ENCODE measurements at regions not wholly inside any gene's neighbourhood (a gene's known extent, or its start where the extent isn't known, plus 50 kb on each side); places are given as distances from the start of the nearest gene placed in this dataset.
"Not testable (repeated sequence)": the region's sequence is repeated elsewhere in the genome, so short reads cannot be mapped to it uniquely, and the experiment has no call there.

DNA sequence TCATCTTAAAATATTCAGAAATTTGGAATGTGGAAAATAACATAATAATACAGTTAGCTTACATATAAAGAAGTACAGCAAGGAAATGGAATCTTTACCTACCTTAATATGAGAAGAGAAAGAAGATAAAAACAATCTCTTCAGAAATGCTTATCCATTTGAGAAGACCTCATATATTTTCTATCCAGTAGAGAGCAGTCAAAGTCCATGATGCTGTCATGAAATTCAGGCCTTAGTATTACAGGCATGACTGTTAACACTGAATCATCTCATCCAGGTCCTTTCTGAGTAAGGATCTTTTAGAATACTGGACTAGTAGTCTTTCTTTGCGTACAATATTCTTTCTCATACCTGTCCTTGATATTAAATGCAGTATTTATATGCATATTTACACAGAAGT is 713.4 kb downstream of the CD109 start:
- Histone ChIP-seq H3K27me3 (ENCODE audit: control insufficient read depth, insufficient read depth, low read length) (no peaks in the 10 kb centered on the region), H3K36me3 (replicated peaks; ENCODE audit: control insufficient read depth, insufficient read depth, low read length) (no peaks in the 10 kb centered on the region), H3K4me3 (ENCODE audit: insufficient read depth, low read depth, low read length) (no peak overlapping the region)
- no peak for DNase-seq

- DNase-seq, result no peak
- no peaks in the 10 kb centered on the region for H3K27me3 ChIP-seq (ENCODE audit: control insufficient read depth, insufficient read depth, low read length)
- no peaks in the 10 kb centered on the region for H3K36me3 ChIP-seq (replicated peaks; ENCODE audit: control insufficient read depth, insufficient read depth, low read length)
- no peak overlapping the region for H3K4me3 ChIP-seq (ENCODE audit: insufficient read depth, low read depth, low read length)
These were observed 712.8 kb downstream of the CD109 start for GRCh38 chr6:74408844-74409243.

- Histone ChIP-seq H3K36me3 (replicated peaks; ENCODE audit: control insufficient read depth, insufficient read depth, low read length) (no peaks in the 10 kb centered on the region), H3K4me3 (ENCODE audit: insufficient read depth, low read depth, low read length) (no peak overlapping the region), H3K27me3 (ENCODE audit: control insufficient read depth, insufficient read depth, low read length) (no peaks in the 10 kb centered on the region)
- no peak for DNase-seq
These were observed 708.4 kb downstream of the CD109 start for GRCh38 chr6:74404366-74404765.

- no peaks in the 10 kb centered on the region for H3K36me3 ChIP-seq (replicated peaks; ENCODE audit: control insufficient read depth, insufficient read depth, low read length)
- H3K4me3 ChIP-seq (ENCODE audit: insufficient read depth, low read depth, low read length), result no peak overlapping the region
- H3K27me3 ChIP-seq (ENCODE audit: control insufficient read depth, insufficient read depth, low read length), result no peaks in the 10 kb centered on the region
- DNase-seq, result no peak
These were observed 706.8 kb downstream of the CD109 start for GRCh38 chr6:74402781-74403180.

DNA sequence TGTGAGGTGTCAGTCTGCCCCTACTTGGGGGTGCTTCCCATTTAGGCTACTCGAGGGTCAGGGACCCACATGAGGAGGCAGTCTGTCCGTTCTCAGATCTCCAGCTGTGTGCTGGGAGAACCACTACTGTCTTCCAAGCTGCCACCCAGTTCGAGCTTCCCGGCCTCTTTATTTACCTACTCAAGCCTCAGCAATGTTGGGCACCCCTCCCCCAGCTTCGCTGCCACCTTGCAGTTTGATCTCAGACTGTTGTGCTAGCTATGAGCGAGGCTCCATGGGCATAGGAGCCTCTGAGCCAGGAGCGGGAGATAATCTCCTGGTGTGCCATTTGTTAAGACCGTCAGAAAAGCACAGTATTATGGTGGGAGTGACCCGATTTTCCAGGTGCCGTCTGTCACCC is 682.4 kb downstream of the CD109 start:
- not testable (repeated sequence) for DNase-seq; H3K27me3 ChIP-seq (ENCODE audit: control insufficient read depth, insufficient read depth, low read length); H3K4me3 ChIP-seq (ENCODE audit: insufficient read depth, low read depth, low read length); H3K36me3 ChIP-seq (replicated peaks; ENCODE audit: control insufficient read depth, insufficient read depth, low read length)

DNA sequence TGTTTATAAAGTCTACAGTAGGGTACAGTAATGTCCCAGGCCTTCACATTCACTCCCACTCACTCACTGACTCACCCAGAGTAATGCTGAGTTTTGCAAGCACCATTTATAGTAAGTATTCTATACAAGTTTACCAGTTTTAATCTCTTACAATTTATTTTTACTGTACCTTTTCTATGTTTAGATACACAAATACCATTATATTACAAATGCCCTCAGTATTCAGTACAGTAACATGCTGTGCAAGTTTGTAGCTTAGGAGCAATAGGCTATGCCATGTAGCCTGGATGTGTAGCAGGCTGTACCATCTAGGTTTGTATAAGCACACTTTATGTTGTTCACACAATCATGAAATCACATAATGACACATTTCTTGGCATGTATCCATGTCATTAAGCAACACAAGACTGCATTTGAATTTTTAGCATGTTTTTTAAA is 673.6 kb downstream of the CD109 start:
- no peaks in the 10 kb centered on the region for H3K27me3 ChIP-seq (ENCODE audit: control insufficient read depth, insufficient read depth, low read length)
- H3K36me3 ChIP-seq (replicated peaks; ENCODE audit: control insufficient read depth, insufficient read depth, low read length), result no peaks in the 10 kb centered on the region
- H3K4me3 ChIP-seq (ENCODE audit: insufficient read depth, low read depth, low read length), result no peak overlapping the region
- no peak for DNase-seq

GRCh38 chr6:74368746-74369145 is 672.7 kb downstream of the CD109 start:
- Histone ChIP-seq H3K36me3 (replicated peaks; ENCODE audit: control insufficient read depth, insufficient read depth, low read length) (no peaks in the 10 kb centered on the region), H3K27me3 (ENCODE audit: control insufficient read depth, insufficient read depth, low read length) (no peaks in the 10 kb centered on the region), H3K4me3 (ENCODE audit: insufficient read depth, low read depth, low read length) (no peak overlapping the region)
- DNase-seq, result no peak

DNA sequence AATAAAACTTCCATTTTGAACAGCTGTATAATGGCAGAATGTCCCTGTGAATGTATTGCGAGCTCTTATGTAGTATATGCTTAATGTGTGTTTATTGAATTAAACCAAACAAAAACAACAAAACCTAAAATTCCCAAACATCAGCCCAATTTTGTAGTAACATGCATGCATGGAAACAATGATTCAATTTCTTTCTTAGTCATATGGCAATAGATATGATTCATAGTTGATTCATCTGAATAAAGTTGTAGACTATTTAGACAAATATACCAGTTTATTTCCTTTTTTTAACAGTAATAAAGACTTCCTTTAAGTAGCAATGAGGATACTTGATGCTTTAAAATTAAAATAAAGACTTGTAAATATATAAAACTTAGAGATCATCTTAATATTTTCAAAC is 670.6 kb downstream of the CD109 start:
- no peaks in the 10 kb centered on the region for H3K36me3 ChIP-seq (replicated peaks; ENCODE audit: control insufficient read depth, insufficient read depth, low read length)
- no peak for DNase-seq
- H3K4me3 ChIP-seq (ENCODE audit: insufficient read depth, low read depth, low read length), result no peak overlapping the region
- H3K27me3 ChIP-seq (ENCODE audit: control insufficient read depth, insufficient read depth, low read length), result no peaks in the 10 kb centered on the region

DNA sequence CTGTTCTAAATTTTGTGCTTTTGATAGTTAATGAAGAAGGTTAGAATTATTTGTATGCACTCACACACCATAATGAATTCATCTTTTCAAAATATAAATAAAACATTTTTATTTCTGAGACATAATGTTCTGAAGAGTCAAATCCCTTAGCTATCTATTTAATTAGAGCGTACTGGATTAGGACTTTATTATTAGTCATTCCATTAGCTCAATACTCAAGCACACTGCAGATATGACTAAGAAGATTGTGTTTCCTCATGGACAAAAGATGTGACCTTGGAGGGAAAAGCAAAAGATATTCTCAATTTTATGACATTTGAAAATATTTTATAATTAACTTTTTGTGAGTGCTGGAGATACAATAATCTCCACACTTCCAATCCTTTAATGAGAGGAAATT is 666.4 kb downstream of the CD109 start:
- H3K36me3 ChIP-seq (replicated peaks; ENCODE audit: control insufficient read depth, insufficient read depth, low read length), result no peaks in the 10 kb centered on the region
- DNase-seq, result no peak
- no peaks in the 10 kb centered on the region for H3K27me3 ChIP-seq (ENCODE audit: control insufficient read depth, insufficient read depth, low read length)
- H3K4me3 ChIP-seq (ENCODE audit: insufficient read depth, low read depth, low read length), result no peak overlapping the region

GRCh38 chr6:74357321-74357720 is 661.3 kb downstream of the CD109 start:
- Histone ChIP-seq H3K36me3 (replicated peaks; ENCODE audit: control insufficient read depth, insufficient read depth, low read length) (no peaks in the 10 kb centered on the region), H3K4me3 (ENCODE audit: insufficient read depth, low read depth, low read length) (no peak overlapping the region), H3K27me3 (ENCODE audit: control insufficient read depth, insufficient read depth, low read length) (no peaks in the 10 kb centered on the region)
- DNase-seq, result no peak

DNA sequence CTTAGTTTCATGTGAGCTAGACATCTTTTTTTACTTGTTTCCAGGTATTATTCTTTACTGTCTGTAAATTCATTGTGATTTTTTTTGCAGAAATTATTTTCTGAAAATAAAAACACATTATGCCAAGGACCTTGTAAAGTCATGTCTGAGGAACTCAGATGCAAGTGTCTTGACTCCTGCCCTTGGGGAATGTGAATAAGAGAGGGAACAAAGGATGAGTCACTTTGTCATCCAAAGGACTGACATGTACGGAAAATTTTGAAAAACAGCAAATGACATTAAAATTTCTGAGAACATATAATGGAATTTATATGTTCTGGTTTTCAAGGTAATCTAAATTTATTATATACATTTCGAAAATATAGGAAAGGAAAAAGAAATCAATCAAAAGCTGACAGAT is 660.4 kb downstream of the CD109 start:
- Histone ChIP-seq H3K27me3 (ENCODE audit: control insufficient read depth, insufficient read depth, low read length) (no peaks in the 10 kb centered on the region), H3K4me3 (ENCODE audit: insufficient read depth, low read depth, low read length) (no peak overlapping the region), H3K36me3 (replicated peaks; ENCODE audit: control insufficient read depth, insufficient read depth, low read length) (no peaks in the 10 kb centered on the region)
- DNase-seq, result no peak

DNA sequence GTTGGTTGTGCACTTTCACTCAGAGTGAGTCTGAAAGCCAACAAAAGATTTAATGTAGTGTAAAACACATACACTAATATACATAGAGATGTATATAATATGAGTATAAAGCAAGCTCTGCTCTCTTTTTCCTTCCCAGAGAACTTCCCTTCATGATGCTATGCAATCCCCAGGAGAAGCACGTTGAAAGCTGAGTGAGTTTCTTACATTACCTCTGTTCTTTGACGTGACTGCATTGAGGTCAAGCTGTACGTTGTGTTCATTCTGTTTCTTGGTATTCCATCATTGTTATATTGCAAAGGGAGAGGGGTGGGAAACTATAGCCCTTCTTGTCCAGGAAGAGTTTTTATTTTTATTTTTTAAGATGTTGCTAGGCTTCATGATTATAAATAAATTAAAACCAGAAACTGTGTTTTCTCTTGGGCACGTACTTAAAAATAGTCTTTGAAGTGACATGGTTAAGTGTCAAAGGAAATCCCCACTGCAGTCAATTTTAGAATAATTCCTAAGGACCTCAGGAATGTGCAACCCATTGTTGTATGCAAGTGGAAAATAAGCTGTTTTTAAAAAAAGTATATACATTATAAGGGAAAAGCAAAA is 651.0 kb downstream of the CD109 start:
- H3K27me3 ChIP-seq (ENCODE audit: control insufficient read depth, insufficient read depth, low read length), result no peaks in the 10 kb centered on the region
- H3K36me3 ChIP-seq (replicated peaks; ENCODE audit: control insufficient read depth, insufficient read depth, low read length), result no peaks in the 10 kb centered on the region
- no peak for DNase-seq
- H3K4me3 ChIP-seq (ENCODE audit: insufficient read depth, low read depth, low read length), result no peak overlapping the region

DNA sequence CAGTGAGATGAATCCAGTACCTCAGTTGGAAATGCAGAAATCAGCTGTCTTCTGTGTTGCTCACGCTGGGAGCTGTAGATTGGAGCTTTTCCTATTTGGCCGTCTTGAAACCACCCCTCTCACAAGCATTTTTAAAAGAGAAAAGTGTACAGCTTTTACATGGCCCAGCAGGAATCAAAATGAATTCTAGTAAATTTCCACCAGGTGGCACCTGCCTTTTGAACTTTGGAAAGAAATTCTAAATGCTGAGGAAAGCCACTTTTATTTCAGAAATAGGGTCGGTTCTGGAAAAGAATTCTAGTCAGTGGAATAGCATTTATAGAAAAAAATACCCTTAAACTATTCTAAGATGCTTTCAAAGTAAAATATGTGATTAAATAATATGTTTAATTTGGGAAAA is 647.8 kb downstream of the CD109 start:
- H3K27me3 ChIP-seq (ENCODE audit: control insufficient read depth, insufficient read depth, low read length), result no peaks in the 10 kb centered on the region
- H3K36me3 ChIP-seq (replicated peaks; ENCODE audit: control insufficient read depth, insufficient read depth, low read length), result no peaks in the 10 kb centered on the region

GRCh38 chr6:74343321-74343720 is 647.3 kb downstream of the CD109 start:
- not testable (repeated sequence) for DNase-seq; H3K4me3 ChIP-seq (ENCODE audit: insufficient read depth, low read depth, low read length); H3K36me3 ChIP-seq (replicated peaks; ENCODE audit: control insufficient read depth, insufficient read depth, low read length); H3K27me3 ChIP-seq (ENCODE audit: control insufficient read depth, insufficient read depth, low read length)

More for the DNA sequence above, 647.8 kb downstream of the CD109 start:
- no peak overlapping the region for H3K4me3 ChIP-seq (ENCODE audit: insufficient read depth, low read depth, low read length)
- DNase-seq, result no peak

GRCh38 chr6:74334722-74335121 is 638.7 kb downstream of the CD109 start:
- Histone ChIP-seq H3K27me3 (ENCODE audit: control insufficient read depth, insufficient read depth, low read length) (no peaks in the 10 kb centered on the region), H3K4me3 (ENCODE audit: insufficient read depth, low read depth, low read length) (no peak overlapping the region), H3K36me3 (replicated peaks; ENCODE audit: control insufficient read depth, insufficient read depth, low read length) (no peaks in the 10 kb centered on the region)
- DNase-seq, result no peak

DNA sequence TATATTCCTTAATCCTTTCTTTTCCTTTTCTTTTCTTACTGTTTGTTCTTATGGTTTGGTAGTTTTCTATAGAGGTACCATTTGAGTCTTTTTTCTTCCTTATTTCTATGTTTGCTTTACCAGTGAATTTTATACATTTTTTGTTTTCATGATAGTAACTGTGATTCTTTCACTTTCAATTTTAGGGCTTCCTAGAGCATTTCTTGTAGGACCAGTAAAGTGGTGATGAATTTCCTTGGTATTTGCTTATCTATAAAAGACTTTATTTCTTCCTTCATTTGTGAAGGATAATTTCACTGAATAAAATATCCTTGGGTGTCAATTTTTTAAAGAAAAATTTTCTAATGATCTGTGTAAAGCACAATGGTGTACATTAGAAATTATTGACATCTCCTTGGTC is 637.4 kb downstream of the CD109 start:
- no peaks in the 10 kb centered on the region for H3K27me3 ChIP-seq (ENCODE audit: control insufficient read depth, insufficient read depth, low read length)
- no peaks in the 10 kb centered on the region for H3K36me3 ChIP-seq (replicated peaks; ENCODE audit: control insufficient read depth, insufficient read depth, low read length)

More for the DNA sequence above, 637.4 kb downstream of the CD109 start:
- DNase-seq, result no peak
- H3K4me3 ChIP-seq (ENCODE audit: insufficient read depth, low read depth, low read length), result no peak overlapping the region

All from H7 (cell line).